ENCODE measurements at regions not wholly inside any gene's neighbourhood (a gene's known extent, or its start where the extent isn't known, plus 50 kb on each side); places are given as distances from the start of the nearest gene placed in this dataset.

GRCh38 chr5:173547579-173547978 is 68.9 kb downstream of the BOD1 start:
- TF ChIP-seq CTCF (IDR thresholded peaks at IDR 0.05) (no peak), POLR2A (IDR thresholded peaks at IDR 0.05) (no peak), POLR2AphosphoS5 (IDR thresholded peaks at IDR 0.05) (no peak), EP300 (IDR thresholded peaks at IDR 0.05) (no peak)
